KMS-11 (cell line): ENCODE measurements at regions not wholly inside any gene's neighbourhood (a gene's known extent, or its start where the extent isn't known, plus 50 kb on each side); places are given as distances from the start of the nearest gene placed in this dataset.

Source experiments
- H2AFZ ChIP-seq: fragments of 200-600 bp; sonication (generic); 2 replicates; pipeline ENCODE4 v1.6.1; 2016; ENCODE audit warnings: antibody characterized with exemption, mixed run types, low read depth
- H3K27ac ChIP-seq: fragments of 200-600 bp; sonication (generic); 2 replicates; pipeline ENCODE4 v1.6.1; 2016; ENCODE audit warnings: mild to moderate bottlenecking, mixed run types
- H3K27me3 ChIP-seq: fragments of 200-600 bp; sonication (generic); 2 replicates; pipeline ENCODE4 v1.6.1; 2017; ENCODE audit warnings: mild to moderate bottlenecking, low read depth, mixed run types, moderate library complexity; ENCODE audit not compliant: insufficient read depth
- H3K36me3 ChIP-seq: fragments of 200-600 bp; sonication (generic); 2 replicates; pipeline ENCODE4 v1.6.1; 2017; ENCODE audit warnings: mild to moderate bottlenecking, mixed run types; ENCODE audit not compliant: insufficient read depth
- H3K4me1 ChIP-seq: fragments of 200-600 bp; sonication (generic); 2 replicates; pipeline ENCODE4 v1.6.1; 2016; ENCODE audit warnings: mild to moderate bottlenecking, low read depth, mixed run types; ENCODE audit not compliant: poor library complexity, severe bottlenecking
- H3K4me2 ChIP-seq: fragments of 200-600 bp; sonication (generic); 2 replicates; pipeline ENCODE4 v1.7.0; 2016; ENCODE audit warnings: mild to moderate bottlenecking, mixed run types
- H3K4me3 ChIP-seq: fragments of 200-600 bp; sonication (generic); IDR thresholded peaks from 2 replicates; pipeline ENCODE4 v1.6.1; 2017; ENCODE audit warnings: low read depth, low read length, mixed read lengths; ENCODE audit not compliant: insufficient read depth
- H3K79me2 ChIP-seq: fragments of 200-600 bp; sonication (generic); 2 replicates; pipeline ENCODE4 v1.6.1; 2016; ENCODE audit warnings: low read depth, mixed run types; ENCODE audit not compliant: insufficient read depth
- H3K9ac ChIP-seq: fragments of 200-600 bp; sonication (generic); 2 replicates; pipeline ENCODE4 v1.6.1; 2016; ENCODE audit warnings: mild to moderate bottlenecking, mixed run types
- H4K20me1 ChIP-seq: fragments of 200-600 bp; sonication (generic); 2 replicates; pipeline ENCODE4 v1.6.1; 2016; ENCODE audit warnings: mild to moderate bottlenecking, mixed run types; ENCODE audit not compliant: insufficient read depth
- CTCF ChIP-seq: fragments of 200-600 bp; sonication (generic); conservative IDR thresholded peaks from 2 replicates; pipeline ENCODE4 v1.6.1; 2017; ENCODE audit warnings: low read depth, mild to moderate bottlenecking, antibody characterized with exemption, low read length, moderate library complexity, mixed read lengths

GRCh38 chr5:125266106-125266505 lies 519.7 kb upstream of the ZNF608 start:
- TF ChIP-seq CTCF, result no peak
- H4K20me1 ChIP-seq, result no peaks in the 10 kb centered on the region

GRCh38 chr5:125267636-125268248 lies 521.3 kb upstream of the ZNF608 start:
- Histone ChIP-seq H3K4me3 (no peak overlapping the region), H3K36me3 (no peaks in the 10 kb centered on the region), H3K4me2 (no peak overlapping the region), H3K79me2 (no peaks in the 10 kb centered on the region), H3K4me1 (no peaks in the 10 kb centered on the region), H4K20me1 (no peaks in the 10 kb centered on the region), H3K27me3 (no peaks in the 10 kb centered on the region), H2AFZ (no peak overlapping the region), H3K27ac (no peak overlapping the region), H3K9ac (no peak overlapping the region)
- no peak for TF ChIP-seq CTCF

More at GRCh38 chr5:125266106-125266505, 519.7 kb upstream of the ZNF608 start:
- no peak overlapping the region for H2AFZ ChIP-seq
- no peaks in the 10 kb centered on the region for H3K79me2 ChIP-seq
- no peaks in the 10 kb centered on the region for H3K4me1 ChIP-seq
- H3K4me3 ChIP-seq, result no peak overlapping the region
- no peak overlapping the region for H3K9ac ChIP-seq
- H3K27ac ChIP-seq, result no peak overlapping the region
- H3K4me2 ChIP-seq, result no peak overlapping the region
- no peaks in the 10 kb centered on the region for H3K27me3 ChIP-seq
- no peaks in the 10 kb centered on the region for H3K36me3 ChIP-seq

- H3K27ac ChIP-seq, result no peak overlapping the region
- H2AFZ ChIP-seq, result no peak overlapping the region
Observed at GRCh38 chr5:125269926-125270325, 523.5 kb upstream of the ZNF608 start.

GRCh38 chr5:125272357-125272756 lies 525.9 kb upstream of the ZNF608 start:
- Histone ChIP-seq H3K27me3 (no peaks in the 10 kb centered on the region), H3K36me3 (no peaks in the 10 kb centered on the region), H3K9ac (no peak overlapping the region), H3K27ac (no peak overlapping the region), H2AFZ (no peak overlapping the region), H4K20me1 (no peaks in the 10 kb centered on the region), H3K4me1 (no peaks in the 10 kb centered on the region), H3K4me2 (no peak overlapping the region), H3K4me3 (no peak overlapping the region), H3K79me2 (no peaks in the 10 kb centered on the region)
- no peak for TF ChIP-seq CTCF

More at GRCh38 chr5:125269926-125270325, 523.5 kb upstream of the ZNF608 start:
- TF ChIP-seq CTCF, result no peak
- no peaks in the 10 kb centered on the region for H3K4me1 ChIP-seq
- H3K4me2 ChIP-seq, result no peak overlapping the region
- H3K4me3 ChIP-seq, result no peak overlapping the region
- no peaks in the 10 kb centered on the region for H3K79me2 ChIP-seq
- H3K36me3 ChIP-seq, result no peaks in the 10 kb centered on the region
- H3K9ac ChIP-seq, result no peak overlapping the region
- no peaks in the 10 kb centered on the region for H4K20me1 ChIP-seq
- no peaks in the 10 kb centered on the region for H3K27me3 ChIP-seq
